NCI-H2196 treated with DMSO at 0.1 percent for 48 hours (cell line): ENCODE measurements at regions not wholly inside any gene's neighbourhood (a gene's known extent, or its start where the extent isn't known, plus 50 kb on each side); places are given as distances from the start of the nearest gene placed in this dataset.
"Not testable (repeated sequence)": the region's sequence is repeated elsewhere in the genome, so short reads cannot be mapped to it uniquely, and the experiment has no call there.

Experiments used
- DNase-seq: peaks from one replicate; lab custom pipeline; 2025; ENCODE audit not compliant: unreplicated experiment; lab: John Stamatoyannopoulos, UW

DNA sequence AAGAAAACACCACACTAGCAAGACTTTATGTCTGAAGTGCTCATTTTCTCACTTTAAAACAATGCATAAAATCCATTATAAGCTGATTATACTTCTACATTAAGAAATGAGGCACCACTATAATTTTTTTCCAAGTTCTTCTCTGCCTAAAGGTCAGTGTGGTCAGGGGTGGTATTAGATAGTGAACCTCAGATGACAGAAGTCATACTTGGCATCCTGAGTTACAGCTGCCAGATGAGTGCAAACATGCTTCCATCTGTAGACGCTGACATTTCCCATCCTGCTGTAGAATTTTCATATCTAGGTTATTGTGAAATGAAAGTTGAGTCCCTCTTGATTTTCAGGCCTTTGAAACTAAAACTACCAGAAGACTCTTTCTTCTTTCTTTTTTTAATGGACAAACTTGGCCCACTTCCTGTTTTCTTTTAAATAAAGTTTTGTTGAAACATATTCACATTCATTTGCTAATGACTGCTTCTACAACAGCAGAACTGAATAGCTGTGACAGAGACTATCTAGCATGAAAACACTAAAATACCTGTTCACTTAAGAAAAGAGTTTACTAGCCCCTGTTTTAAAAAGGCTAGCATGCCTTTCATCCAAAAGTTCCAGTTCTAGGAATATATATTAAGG, 900.8 kb downstream of the XPNPEP1 start:
- no peak for DNase-seq

- no peak for DNase-seq
These were observed 904.3 kb downstream of the XPNPEP1 start for GRCh38 chr10:109019001-109019424.

DNA sequence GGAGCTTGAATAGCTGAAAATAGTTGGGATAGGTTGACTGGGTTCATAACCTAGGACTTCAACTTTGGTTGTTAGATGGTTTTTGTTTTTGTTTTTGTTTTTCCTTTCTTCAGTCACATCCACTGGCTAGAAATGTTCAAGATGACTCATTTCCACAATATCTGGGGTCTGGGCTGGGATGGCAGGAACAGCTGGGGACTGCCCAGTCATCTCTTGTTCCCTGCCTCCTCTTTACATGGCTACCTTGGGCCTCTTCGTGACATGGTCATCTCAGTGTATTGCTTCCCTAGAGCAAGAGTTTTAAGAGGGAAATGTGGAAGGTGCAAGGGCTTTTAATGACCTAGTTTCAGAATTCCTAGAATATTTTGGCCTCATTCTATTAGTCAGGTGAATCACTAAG, 915.8 kb downstream of the XPNPEP1 start:
- no peak for DNase-seq

- no peak for DNase-seq
These were observed 932.9 kb downstream of the XPNPEP1 start for GRCh38 chr10:108990441-108990840.

DNA sequence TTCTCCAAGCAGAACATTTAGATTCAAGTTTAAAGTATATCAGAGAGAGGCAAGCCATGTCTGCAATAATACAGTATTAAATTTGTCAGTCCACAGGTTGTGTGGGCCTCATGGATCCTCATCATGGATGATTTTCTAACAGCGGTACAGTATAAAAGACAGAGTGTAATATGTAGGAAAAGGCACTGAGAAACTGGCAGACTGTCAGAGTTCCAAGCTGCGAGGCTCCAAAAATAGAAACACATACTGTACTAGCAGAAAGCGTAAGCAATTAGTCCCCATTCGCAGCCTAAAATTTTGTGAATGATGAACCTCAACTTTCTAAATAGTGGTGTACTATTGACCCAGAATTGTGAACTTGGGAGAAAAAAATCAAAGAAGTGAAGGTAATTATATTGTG, 933.3 kb downstream of the XPNPEP1 start:
- DNase-seq = no peak

DNA sequence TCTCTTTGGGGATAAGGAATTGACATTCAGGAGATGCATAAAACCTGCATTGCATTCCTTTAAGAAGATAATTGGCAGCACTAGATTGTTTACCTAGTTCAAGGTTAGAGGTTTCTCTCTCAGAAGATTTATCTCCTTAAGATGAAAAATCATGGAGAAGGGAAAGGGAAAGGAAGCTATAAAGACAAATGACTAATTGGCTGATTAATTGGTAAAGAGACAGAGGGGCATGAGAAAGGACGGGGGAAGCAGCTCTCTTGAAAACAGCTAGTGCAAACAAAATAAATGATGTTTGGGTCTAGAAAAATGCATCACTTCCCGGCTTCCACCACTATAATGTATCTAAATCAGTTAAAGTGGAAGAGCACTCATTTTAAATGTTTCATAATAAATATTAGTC, 941.2 kb downstream of the XPNPEP1 start:
- no peak for DNase-seq

- DNase-seq = no peak
These were observed 942.4 kb downstream of the XPNPEP1 start for GRCh38 chr10:108980869-108981268.

DNA sequence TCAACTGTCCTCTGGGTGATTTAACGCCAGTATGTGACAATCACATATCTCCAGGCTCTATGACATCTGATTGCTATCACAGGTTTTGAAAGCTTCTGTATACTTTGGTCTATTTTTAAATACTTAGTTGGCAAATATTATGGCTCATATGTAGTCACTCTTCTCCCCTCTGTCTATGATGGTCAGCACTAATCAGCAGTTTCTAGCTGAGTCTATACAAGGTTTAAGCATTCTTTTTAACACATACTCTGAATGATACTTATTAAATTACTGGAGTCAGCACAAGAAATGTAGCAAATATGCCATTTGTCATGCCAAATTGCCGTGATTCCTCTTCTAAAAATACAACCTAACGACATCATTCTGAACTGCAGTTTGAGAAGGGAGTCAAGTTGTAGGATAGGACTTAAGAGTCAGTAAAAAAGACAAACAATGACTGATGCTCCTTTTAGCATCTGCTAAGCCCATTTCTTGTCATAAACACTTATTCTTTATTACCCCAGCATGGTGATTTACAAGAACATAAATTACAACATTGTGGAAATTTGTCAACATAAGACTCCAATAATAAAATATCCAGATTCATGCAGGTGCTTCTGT, 947.8 kb downstream of the XPNPEP1 start:
- DNase-seq = no peak

DNA sequence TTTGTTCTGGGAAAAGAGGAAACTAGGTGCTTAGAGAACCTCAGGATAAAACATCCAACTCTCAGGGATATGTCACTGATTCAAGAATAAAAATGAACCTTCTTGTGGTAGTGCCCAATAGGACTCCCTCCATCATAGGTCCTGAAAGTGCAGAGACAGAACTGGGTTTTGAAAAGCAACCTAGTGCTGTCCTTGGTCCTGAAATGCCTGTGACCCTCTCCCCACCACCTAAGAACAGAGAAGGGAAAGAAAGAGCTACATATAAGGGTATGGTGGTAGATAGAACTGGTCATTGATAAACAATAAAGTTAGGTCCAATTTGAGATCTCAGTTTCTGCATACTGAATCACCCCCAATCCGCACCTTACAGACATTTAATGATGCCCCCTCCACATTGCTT, 953.3 kb downstream of the XPNPEP1 start:
- no peak for DNase-seq

- DNase-seq = no peak
These were observed 956.9 kb downstream of the XPNPEP1 start for GRCh38 chr10:108966411-108966810.

DNA sequence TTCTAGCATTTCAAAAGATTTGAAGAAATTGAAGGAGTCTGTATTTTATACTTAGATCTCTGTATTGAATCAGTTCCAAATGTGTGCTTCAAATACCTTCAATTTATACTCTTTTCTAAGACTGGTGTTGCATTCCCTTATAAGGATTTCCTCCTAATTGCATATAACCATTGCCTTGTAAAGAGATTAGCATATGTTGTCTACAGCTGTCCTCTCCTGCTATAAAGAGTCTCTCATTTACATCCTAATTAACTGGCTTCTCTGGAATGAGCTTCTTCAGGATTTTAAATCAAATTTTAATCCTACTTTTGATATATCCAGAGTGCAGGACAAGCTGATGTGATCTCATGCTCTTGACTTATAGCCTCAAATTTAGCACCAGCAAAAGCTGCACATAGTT, 957.3 kb downstream of the XPNPEP1 start:
- no peak for DNase-seq

DNA sequence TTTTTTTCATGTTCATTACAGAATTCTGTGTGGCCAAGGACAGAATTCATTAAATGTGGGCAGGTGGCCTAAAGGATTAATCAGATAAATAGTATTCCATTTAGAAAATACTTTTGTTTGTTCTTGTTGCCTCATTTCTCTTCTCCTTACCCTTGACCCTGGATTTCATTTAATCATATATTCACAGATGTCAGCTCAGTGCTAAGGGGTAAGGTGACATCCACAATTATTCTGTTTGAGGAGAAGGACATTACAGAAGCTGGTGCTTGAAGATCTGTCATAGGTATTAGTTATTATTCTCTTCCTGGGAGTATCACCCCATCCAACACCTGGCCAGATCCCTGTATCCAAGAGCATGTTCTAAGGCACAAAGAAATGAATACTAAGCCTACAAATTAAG, 961.1 kb downstream of the XPNPEP1 start:
- DNase-seq = no peak

GRCh38 chr10:108957681-108958080, 965.6 kb downstream of the XPNPEP1 start:
- DNase-seq = no peak

- DNase-seq = no peak
These were observed 967.2 kb downstream of the XPNPEP1 start for GRCh38 chr10:108956149-108956548.

DNA sequence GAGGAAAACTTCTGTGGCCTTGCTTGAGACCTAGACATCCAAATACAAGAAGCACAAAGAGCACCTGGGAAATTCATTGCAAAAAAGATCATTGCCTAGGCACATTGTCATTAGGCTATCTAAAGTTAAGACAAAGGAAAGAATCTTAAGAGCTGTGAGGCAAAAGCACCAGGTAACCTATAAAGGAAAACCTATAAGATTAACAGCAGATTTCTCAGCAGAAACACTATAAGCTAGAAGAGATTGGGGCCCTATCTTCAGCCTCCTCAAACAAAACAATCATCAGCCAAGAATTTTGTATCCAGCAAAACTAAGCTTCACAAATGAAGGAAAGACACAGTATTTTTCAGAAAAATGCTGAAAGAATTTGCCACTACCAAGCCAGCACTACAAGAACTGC, 1003.3 kb downstream of the XPNPEP1 start:
- DNase-seq = not testable (repeated sequence)

GRCh38 chr10:108913300-108913699, 1010.0 kb downstream of the XPNPEP1 start:
- DNase-seq = no peak

DNA sequence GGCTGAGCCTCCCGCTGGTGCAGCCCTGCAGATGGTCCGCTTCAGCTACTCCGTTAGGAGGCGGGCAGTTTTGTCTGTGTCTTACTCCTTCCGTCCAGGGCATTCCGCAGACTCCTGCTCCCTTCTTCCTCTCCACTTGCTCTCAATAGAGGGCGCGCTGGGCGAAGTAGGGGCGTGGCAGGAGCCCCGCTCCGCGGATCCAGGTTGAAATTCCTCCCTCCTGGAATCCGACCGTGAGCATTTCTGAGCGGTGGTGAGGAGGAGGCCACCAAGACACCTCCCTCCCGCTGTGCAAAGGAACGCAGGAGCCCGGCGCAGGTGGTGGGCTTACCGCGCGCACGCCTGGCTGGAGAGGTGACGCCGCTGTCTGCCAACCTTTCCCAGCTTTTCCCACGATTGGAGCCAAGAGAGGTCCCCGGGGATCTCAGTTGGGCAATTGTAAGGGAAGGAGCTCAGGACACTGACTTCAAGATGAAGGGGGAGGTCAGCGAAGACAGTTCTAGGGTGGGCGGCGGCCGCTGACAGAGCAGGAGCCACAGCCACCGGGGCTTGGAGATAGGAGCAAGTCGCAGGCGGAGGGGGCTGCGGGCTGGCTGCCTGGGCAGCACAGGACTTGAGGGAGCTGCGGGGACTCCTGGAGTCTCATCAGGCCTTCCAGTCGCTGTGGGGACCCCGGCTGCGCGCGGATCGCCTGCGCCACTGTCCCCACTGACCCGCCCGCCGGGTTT, 1011.3 kb downstream of the XPNPEP1 start:
- no peak for DNase-seq

- no peak for DNase-seq
These were observed 1015.2 kb downstream of the XPNPEP1 start for GRCh38 chr10:108908096-108908495.

DNA sequence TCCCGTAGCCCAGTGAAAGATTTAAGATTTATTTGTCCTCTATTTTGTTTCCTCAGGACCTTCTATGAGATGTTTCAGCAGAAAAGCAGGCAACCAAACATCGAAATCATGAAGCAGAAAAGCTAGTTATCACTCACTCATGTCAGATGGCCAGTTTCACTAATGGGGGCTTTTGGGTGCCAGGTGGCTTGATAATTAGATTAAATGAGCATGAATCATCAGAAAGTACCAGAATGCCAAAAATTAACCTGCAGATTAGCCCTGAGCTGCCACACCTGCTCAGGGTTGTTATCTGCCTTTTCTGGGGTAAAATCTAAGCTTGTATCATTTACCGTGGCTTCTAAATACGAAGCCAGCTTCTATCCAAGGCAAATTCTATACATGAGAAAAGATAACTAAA, 1017.5 kb downstream of the XPNPEP1 start:
- DNase-seq = no peak

- no peak for DNase-seq
These were observed 1018.1 kb downstream of the XPNPEP1 start for GRCh38 chr10:108905171-108905570.

GRCh38 chr10:108904163-108904838, 1019.0 kb downstream of the XPNPEP1 start:
- DNase-seq = no peak
